GM23248 (cell line): ENCODE measurements at regions not wholly inside any gene's neighbourhood (a gene's known extent, or its start where the extent isn't known, plus 50 kb on each side); places are given as distances from the start of the nearest gene placed in this dataset.

Experiments used
- DNase-seq: peaks from one replicate; pipeline ENCODE4 v3.0.0-alpha.2; 2015
- H2AFZ ChIP-seq: fragments of 200-600 bp; sonication (generic); 2 replicates; pipeline ENCODE4 v1.6.1; 2016; ENCODE audit warnings: antibody characterized with exemption
- H3F3A ChIP-seq: fragments of 200-600 bp; sonication (generic); 2 replicates; pipeline ENCODE4 v1.6.1; 2016; ENCODE audit warnings: mild to moderate bottlenecking, antibody characterized with exemption, mixed run types; ENCODE audit not compliant: insufficient read depth
- H3K27ac ChIP-seq: fragments of 200-600 bp; sonication (generic); 2 replicates; pipeline ENCODE4 v1.5.1; 2016; ENCODE audit warnings: mild to moderate bottlenecking
- H3K27me3 ChIP-seq: fragments of 200-600 bp; sonication (generic); replicated peaks from 2 replicates; pipeline ENCODE4 v1.6.1; 2016; ENCODE audit warnings: mild to moderate bottlenecking; ENCODE audit not compliant: insufficient read depth
- H3K36me3 ChIP-seq: fragments of 200-600 bp; sonication (generic); 2 replicates; pipeline ENCODE4 v1.6.1; 2016; ENCODE audit warnings: low read depth, mild to moderate bottlenecking
- H3K4me1 ChIP-seq: fragments of 200-600 bp; sonication (generic); 2 replicates; pipeline ENCODE4 v1.6.1; 2016; ENCODE audit warnings: mild to moderate bottlenecking; ENCODE audit not compliant: insufficient read depth
- H3K4me2 ChIP-seq: fragments of 200-600 bp; sonication (generic); one replicate; pipeline ENCODE4 v1.6.1; 2016; ENCODE audit warnings: mild to moderate bottlenecking; ENCODE audit not compliant: unreplicated experiment
- H3K4me3 ChIP-seq: fragments of 200-600 bp; sonication (generic); 2 replicates; pipeline ENCODE4 v1.5.1; 2016; ENCODE audit warnings: mild to moderate bottlenecking
- H3K79me2 ChIP-seq: fragments of 200-600 bp; sonication (generic); 2 replicates; pipeline ENCODE4 v1.6.1; 2016; ENCODE audit warnings: mild to moderate bottlenecking; ENCODE audit not compliant: insufficient read depth
- H3K9ac ChIP-seq: fragments of 200-600 bp; sonication (generic); 2 replicates; pipeline ENCODE4 v1.6.1; 2016; ENCODE audit warnings: mild to moderate bottlenecking
- H3K9me2 ChIP-seq: fragments of 200-600 bp; sonication (generic); 2 replicates; pipeline ENCODE4 v1.6.1; 2016; ENCODE audit warnings: mixed run types, mild to moderate bottlenecking, moderate library complexity; ENCODE audit not compliant: insufficient read depth
- H3K9me3 ChIP-seq: fragments of 200-600 bp; sonication (generic); one replicate; pipeline ENCODE4 v1.6.1; 2017; ENCODE audit warnings: low read depth
- H4K20me1 ChIP-seq: fragments of 200-600 bp; sonication (generic); 2 replicates; pipeline ENCODE4 v1.6.0; 2016; ENCODE audit not compliant: insufficient read depth
- EZH2 ChIP-seq: fragments of 200-600 bp; sonication (generic); IDR thresholded peaks from 2 replicates; pipeline ENCODE4 v1.6.1; 2018; ENCODE audit warnings: antibody characterized with exemption, mild to moderate bottlenecking; ENCODE audit not compliant: insufficient read depth, poor library complexity, severe bottlenecking
- EZH2phosphoT487 ChIP-seq: fragments of 200-600 bp; sonication (generic); IDR thresholded peaks from 2 replicates; pipeline ENCODE4 v1.6.1; 2018; ENCODE audit warnings: antibody characterized with exemption, moderate library complexity, mild to moderate bottlenecking, low read depth; ENCODE audit not compliant: insufficient read depth
- WGBS, 2 experiments: methylation state at CpG; one replicate each; pipeline ENCODE4 v1.1.6; 2015 to 2017; ENCODE audit warnings: low lambda C conversion rate in 2 of 2, low coverage in 1 of 2; ENCODE audit errors: missing lambda C conversion rate in 2 of 2; 5-methylcytosine and 5-hydroxymethylcytosine counted together
- in situ Hi-C: fragments of 300-500 bp; cut with MboI; formaldehyde crosslinking; loops from 2 replicates; pipeline ENCODE4 v1.15.0; 2020

- Histone ChIP-seq H3K36me3 (no peaks in the 10 kb centered on the region), H3K27me3 (no peaks in the 10 kb centered on the region), H3K4me2 (no peak overlapping the region), H3K27ac (no peak overlapping the region), H3K4me3 (no peak overlapping the region), H2AFZ (no peak overlapping the region), H3K9me3 (no peaks in the 10 kb centered on the region), H3K4me1 (no peaks in the 10 kb centered on the region), H3K9me2 (no peaks in the 10 kb centered on the region), H3F3A (no peaks in the 10 kb centered on the region), H3K9ac (no peak overlapping the region), H4K20me1 (no peaks in the 10 kb centered on the region), H3K79me2 (no peaks in the 10 kb centered on the region)
- no peak for DNase-seq
- in situ Hi-C loops: no loop called here
- WGBS, 2 experiments: 9 to 16% methylated on average over 2 of the region's 2 CpGs
- TF ChIP-seq EZH2 (no peak), EZH2phosphoT487 (no peak)
Observed at GRCh38 chr1:90340606-90341005, 345.7 kb downstream of the ZNF326 start.

GRCh38 chr1:90339811-90340210, 344.9 kb downstream of the ZNF326 start:
- in situ Hi-C loops: no loop called here
- Histone ChIP-seq H3K4me2 (no peak overlapping the region), H4K20me1 (no peaks in the 10 kb centered on the region), H3K9me3 (no peaks in the 10 kb centered on the region), H3K27me3 (no peaks in the 10 kb centered on the region), H3F3A (no peaks in the 10 kb centered on the region), H3K36me3 (no peaks in the 10 kb centered on the region), H2AFZ (no peak overlapping the region), H3K4me3 (no peak overlapping the region), H3K4me1 (no peaks in the 10 kb centered on the region), H3K79me2 (no peaks in the 10 kb centered on the region), H3K9ac (no peak overlapping the region), H3K27ac (no peak overlapping the region), H3K9me2 (no peaks in the 10 kb centered on the region)
- 45 to 59% methylated on average over 2 of the region's 2 CpGs for WGBS, 2 experiments
- TF ChIP-seq EZH2 (no peak), EZH2phosphoT487 (no peak)
- DNase-seq: no peak

GRCh38 chr1:90336552-90337324, 341.8 kb downstream of the ZNF326 start:
- in situ Hi-C loops: no loop called here
- DNase-seq: no peak
- 24 to 29% methylated on average over 8 of the region's 8 CpGs for WGBS, 2 experiments

GRCh38 chr1:90335558-90335957, 340.6 kb downstream of the ZNF326 start:
- H3K27me3 ChIP-seq: no peaks in the 10 kb centered on the region
- DNase-seq: no peak
- no peaks in the 10 kb centered on the region for H3K9me3 ChIP-seq
- no peak overlapping the region for H3K27ac ChIP-seq
- H3K4me3 ChIP-seq: no peak overlapping the region
- H4K20me1 ChIP-seq: no peaks in the 10 kb centered on the region
- in situ Hi-C loops: no loop called here
- WGBS, 2 experiments: 20 to 23% methylated on average over 3 of the region's 3 CpGs
- no peak overlapping the region for H2AFZ ChIP-seq
- H3F3A ChIP-seq: no peaks in the 10 kb centered on the region
- H3K79me2 ChIP-seq: no peaks in the 10 kb centered on the region
- H3K4me1 ChIP-seq: 0 out of 2 replicates have a peak, but pooled peaks cover 6% of the 10 kb centered on the region
- TF ChIP-seq EZH2: no peak
- TF ChIP-seq EZH2phosphoT487: no peak
- H3K36me3 ChIP-seq: no peaks in the 10 kb centered on the region
- no peak overlapping the region for H3K4me2 ChIP-seq
- no peak overlapping the region for H3K9ac ChIP-seq
- no peaks in the 10 kb centered on the region for H3K9me2 ChIP-seq

More at GRCh38 chr1:90336552-90337324, 341.8 kb downstream of the ZNF326 start:
- no peak overlapping the region for H3K27ac ChIP-seq
- no peaks in the 10 kb centered on the region for H3K79me2 ChIP-seq
- no peaks in the 10 kb centered on the region for H3K9me2 ChIP-seq
- 0 out of 2 replicates have a peak, but pooled peaks cover 6% of the 10 kb centered on the region for H3K4me1 ChIP-seq
- H3K36me3 ChIP-seq: no peaks in the 10 kb centered on the region
- TF ChIP-seq EZH2phosphoT487: no peak
- TF ChIP-seq EZH2: no peak
- no peak overlapping the region for H2AFZ ChIP-seq
- H3K4me3 ChIP-seq: no peak overlapping the region
- H3K4me2 ChIP-seq: no peak overlapping the region
- no peaks in the 10 kb centered on the region for H3K9me3 ChIP-seq
- no peaks in the 10 kb centered on the region for H3F3A ChIP-seq
- H3K9ac ChIP-seq: no peak overlapping the region
- no peaks in the 10 kb centered on the region for H4K20me1 ChIP-seq
- no peaks in the 10 kb centered on the region for H3K27me3 ChIP-seq

GRCh38 chr1:90334137-90334536, 339.2 kb downstream of the ZNF326 start:
- Histone ChIP-seq H3K27ac (no peak overlapping the region), H3K79me2 (no peaks in the 10 kb centered on the region), H3K9me2 (no peaks in the 10 kb centered on the region), H3F3A (no peaks in the 10 kb centered on the region), H3K9me3 (no peaks in the 10 kb centered on the region), H3K9ac (no peak overlapping the region), H3K4me1 (0 out of 2 replicates have a peak, but pooled peaks cover 6% of the 10 kb centered on the region), H3K27me3 (no peaks in the 10 kb centered on the region), H2AFZ (no peak overlapping the region), H4K20me1 (no peaks in the 10 kb centered on the region), H3K36me3 (no peaks in the 10 kb centered on the region), H3K4me2 (no peak overlapping the region), H3K4me3 (no peak overlapping the region)
- in situ Hi-C loops: no loop called here
- 32 to 40% methylated on average over 5 of the region's 5 CpGs for WGBS, 2 experiments
- no peak for DNase-seq
- no peak for TF ChIP-seq EZH2
- TF ChIP-seq EZH2phosphoT487: no peak
